22Rv1 (cell line): ENCODE measurements at regions not wholly inside any gene's neighbourhood (a gene's known extent, or its start where the extent isn't known, plus 50 kb on each side); places are given as distances from the start of the nearest gene placed in this dataset.

ENCODE experiments used
- ZFX ChIP-seq: fragments of 450-650 bp; IDR thresholded peaks from 2 replicates; pipeline ENCODE4 v1.6.1; 2017; ENCODE audit warnings: antibody characterized with exemption, borderline replicate concordance
- TF ChIP-seq, protein P1 (sequence below): fragments of 450-650 bp; IDR thresholded peaks from 2 replicates; pipeline ENCODE4 v1.5.1; 2017; ENCODE audit warnings: mild to moderate bottlenecking

GRCh38 chr10:4074545-4075407, 289.8 kb upstream of the KLF6 start:
- TF ChIP-seq, protein P1, sequence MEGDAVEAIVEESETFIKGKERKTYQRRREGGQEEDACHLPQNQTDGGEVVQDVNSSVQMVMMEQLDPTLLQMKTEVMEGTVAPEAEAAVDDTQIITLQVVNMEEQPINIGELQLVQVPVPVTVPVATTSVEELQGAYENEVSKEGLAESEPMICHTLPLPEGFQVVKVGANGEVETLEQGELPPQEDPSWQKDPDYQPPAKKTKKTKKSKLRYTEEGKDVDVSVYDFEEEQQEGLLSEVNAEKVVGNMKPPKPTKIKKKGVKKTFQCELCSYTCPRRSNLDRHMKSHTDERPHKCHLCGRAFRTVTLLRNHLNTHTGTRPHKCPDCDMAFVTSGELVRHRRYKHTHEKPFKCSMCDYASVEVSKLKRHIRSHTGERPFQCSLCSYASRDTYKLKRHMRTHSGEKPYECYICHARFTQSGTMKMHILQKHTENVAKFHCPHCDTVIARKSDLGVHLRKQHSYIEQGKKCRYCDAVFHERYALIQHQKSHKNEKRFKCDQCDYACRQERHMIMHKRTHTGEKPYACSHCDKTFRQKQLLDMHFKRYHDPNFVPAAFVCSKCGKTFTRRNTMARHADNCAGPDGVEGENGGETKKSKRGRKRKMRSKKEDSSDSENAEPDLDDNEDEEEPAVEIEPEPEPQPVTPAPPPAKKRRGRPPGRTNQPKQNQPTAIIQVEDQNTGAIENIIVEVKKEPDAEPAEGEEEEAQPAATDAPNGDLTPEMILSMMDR, result no peak
- TF ChIP-seq ZFX, result no peak
